Chondrocyte (in vitro differentiated cells): ENCODE measurements at regions not wholly inside any gene's neighbourhood (a gene's known extent, or its start where the extent isn't known, plus 50 kb on each side); places are given as distances from the start of the nearest gene placed in this dataset.

ENCODE experiments used
- DNase-seq: peaks from one replicate; pipeline ENCODE4 v3.0.0; 2021; ENCODE audit warnings: mixed read lengths, low spot score
- H3K27ac Mint-ChIP-seq: one replicate; pipeline ENCODE4 v1.8.0; 2021; ENCODE audit warnings: mild to moderate bottlenecking, moderate library complexity, mixed read lengths; ENCODE audit not compliant: unreplicated experiment
- H3K27me3 Mint-ChIP-seq: 2 replicates; pipeline ENCODE4 v1.8.0; 2021; ENCODE audit warnings: low read depth, mixed read lengths
- H3K36me3 Mint-ChIP-seq: 2 replicates; pipeline ENCODE4 v1.8.0; 2021; ENCODE audit warnings: low read depth, mixed read lengths
- H3K4me1 Mint-ChIP-seq: 2 replicates; pipeline ENCODE4 v1.8.0; 2021; ENCODE audit warnings: low read depth, mild to moderate bottlenecking, mixed read lengths
- H3K4me3 Mint-ChIP-seq: one replicate; pipeline ENCODE4 v1.8.0; 2021; ENCODE audit warnings: mild to moderate bottlenecking, moderate library complexity, mixed read lengths; ENCODE audit not compliant: unreplicated experiment
- H3K9me3 Mint-ChIP-seq: 2 replicates; pipeline ENCODE4 v1.8.0; 2021; ENCODE audit warnings: low read depth, mixed read lengths
- CTCF ChIP-seq: fragments of 200-600 bp; sonication (generic); IDR thresholded peaks from 2 replicates; pipeline ENCODE4 v1.5.0; 2021; ENCODE audit warnings: antibody characterized with exemption, mild to moderate bottlenecking, moderate library complexity

DNA sequence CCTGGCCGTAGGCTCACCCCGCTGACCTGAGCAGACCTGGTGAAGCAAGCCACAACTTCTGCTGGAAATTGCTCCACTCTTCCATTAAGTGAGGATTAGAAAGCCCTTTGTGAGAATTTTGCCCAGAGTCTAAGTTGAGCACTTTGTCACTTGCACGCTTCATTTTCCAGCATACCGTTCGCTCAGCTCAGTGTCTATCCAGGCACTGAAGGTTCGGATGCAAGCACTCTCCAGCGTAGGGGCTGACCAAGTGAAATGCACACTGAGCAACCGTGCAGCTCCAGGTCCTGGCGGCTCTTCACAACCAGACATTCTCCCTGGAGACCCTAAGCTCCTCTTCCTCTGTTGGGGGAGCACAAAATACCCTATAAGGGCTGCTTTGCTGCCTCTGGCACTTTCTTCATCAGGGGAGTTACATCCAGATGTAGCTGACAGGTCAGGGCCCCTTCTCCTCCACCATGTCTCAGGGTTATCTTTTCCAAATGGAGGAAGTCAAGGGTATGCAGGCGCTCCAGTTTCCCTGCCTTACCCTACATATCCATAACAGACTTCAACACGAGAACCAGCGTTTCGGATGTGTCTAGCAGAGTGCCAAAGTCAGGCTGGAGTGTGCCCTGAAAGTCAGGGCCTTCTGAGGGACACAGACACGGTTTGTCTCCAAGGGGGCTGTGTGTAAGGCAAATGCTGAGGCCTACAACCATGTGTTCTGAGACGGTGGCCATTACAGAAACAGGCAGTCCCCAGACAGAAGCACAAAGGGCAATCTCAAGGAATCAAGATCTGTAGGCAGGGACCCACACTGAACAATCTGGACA lies 146.7 kb upstream of the AFDN start:
- H3K36me3 Mint-ChIP-seq = peaks cover 1% of the 10 kb centered on the region
- H3K27me3 Mint-ChIP-seq = peaks cover 20% of the 10 kb centered on the region
- no peaks in the 10 kb centered on the region for H3K9me3 Mint-ChIP-seq
- H3K4me1 Mint-ChIP-seq = peaks cover 57% of the 10 kb centered on the region
- H3K27ac Mint-ChIP-seq = no peak overlapping the region
- no peak overlapping the region for H3K4me3 Mint-ChIP-seq
- no peak for TF ChIP-seq CTCF
- peak; percentile 24 for DNase-seq

- no peak overlapping the region for H3K4me3 Mint-ChIP-seq
- H3K36me3 Mint-ChIP-seq = peaks cover 1% of the 10 kb centered on the region
- no peak for TF ChIP-seq CTCF
- peaks cover 24% of the 10 kb centered on the region for H3K27me3 Mint-ChIP-seq
- peak; percentile 77 for DNase-seq
- no peaks in the 10 kb centered on the region for H3K9me3 Mint-ChIP-seq
- no peak overlapping the region for H3K27ac Mint-ChIP-seq
- peaks cover 57% of the 10 kb centered on the region for H3K4me1 Mint-ChIP-seq
These were observed 146.0 kb upstream of the AFDN start for GRCh38 chr6:167680605-167681149.

GRCh38 chr6:167682125-167682524 lies 144.6 kb upstream of the AFDN start:
- H3K27me3 Mint-ChIP-seq = peaks cover 26% of the 10 kb centered on the region
- no peaks in the 10 kb centered on the region for H3K9me3 Mint-ChIP-seq
- DNase-seq = peak; percentile 77
- no peak overlapping the region for H3K4me3 Mint-ChIP-seq
- peaks cover 1% of the 10 kb centered on the region for H3K36me3 Mint-ChIP-seq
- peaks cover 54% of the 10 kb centered on the region for H3K4me1 Mint-ChIP-seq
- H3K27ac Mint-ChIP-seq = peak overlapping the region; percentile 79
- no peak for TF ChIP-seq CTCF

DNA sequence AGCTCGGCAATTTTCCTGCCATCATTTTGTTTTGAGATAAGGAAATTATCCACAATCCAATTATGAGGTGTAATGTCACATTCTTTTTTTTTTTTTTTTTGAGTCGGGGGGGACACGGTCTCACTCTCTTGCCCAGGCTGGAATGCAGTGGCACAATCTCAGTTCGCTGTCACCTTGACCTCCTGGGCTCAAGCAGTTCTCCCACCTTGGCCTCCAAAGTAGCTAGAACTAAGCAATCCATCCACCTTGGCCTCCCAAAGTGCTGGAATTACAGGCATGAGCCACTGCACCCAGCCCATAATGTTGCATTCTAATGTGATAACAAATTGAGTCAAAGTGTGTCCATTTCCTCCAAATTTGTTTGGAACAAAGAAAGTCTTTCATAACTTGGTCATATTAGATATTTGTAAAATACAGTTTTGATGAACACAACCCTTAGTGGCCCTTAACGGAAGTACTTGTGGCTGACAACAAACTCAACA lies 144.1 kb upstream of the AFDN start:
- Mint-ChIP-seq H3K4me1 (peaks cover 52% of the 10 kb centered on the region), H3K4me3 (no peak overlapping the region), H3K27me3 (peaks cover 29% of the 10 kb centered on the region), H3K27ac (peak overlapping the region; percentile 89), H3K36me3 (peaks cover 1% of the 10 kb centered on the region), H3K9me3 (no peaks in the 10 kb centered on the region)
- TF ChIP-seq CTCF = no peak
- no peak for DNase-seq

DNA sequence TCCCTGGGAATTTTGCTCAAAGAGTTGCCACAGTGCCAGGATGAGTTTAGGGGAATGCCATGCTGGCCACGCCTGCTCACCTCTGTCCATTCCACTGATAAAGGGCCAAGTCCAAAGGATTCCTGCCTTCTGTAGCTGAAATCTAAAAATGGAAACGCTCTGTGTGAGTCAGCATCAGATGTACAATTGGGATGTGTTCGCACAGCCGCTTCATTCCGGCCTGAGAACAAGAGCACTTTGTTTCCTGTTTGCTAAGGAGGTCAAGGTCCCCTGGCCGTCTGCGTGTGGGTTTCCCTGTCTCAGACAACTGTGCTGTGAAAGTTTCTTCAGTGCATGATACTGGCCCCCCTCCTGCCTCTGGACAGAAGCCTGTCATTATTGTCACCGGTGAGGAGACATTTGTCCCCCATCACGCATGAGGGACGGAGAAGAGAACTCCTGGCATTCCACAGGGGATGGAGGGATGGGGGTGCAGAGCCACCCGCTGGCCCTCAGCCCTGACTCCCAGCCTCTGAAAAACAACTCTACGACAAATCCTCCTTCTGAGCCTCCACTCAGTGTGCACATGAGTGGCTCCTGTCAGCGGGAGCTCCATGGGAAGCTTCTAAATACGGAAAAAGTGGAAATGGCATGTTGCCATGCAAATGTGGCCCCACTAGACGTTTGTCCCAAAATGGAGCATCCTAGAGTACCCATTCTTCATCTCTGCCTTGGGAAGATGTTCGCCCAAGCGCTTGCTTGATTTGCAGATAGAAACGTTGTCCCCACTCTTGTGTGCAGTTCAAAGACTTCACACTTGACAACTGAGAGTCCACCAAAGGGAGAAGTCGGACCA lies 143.5 kb upstream of the AFDN start:
- Mint-ChIP-seq H3K27ac (peak overlapping the region; percentile 89), H3K4me1 (peaks cover 45% of the 10 kb centered on the region), H3K4me3 (peak overlapping the region; percentile 25), H3K27me3 (peaks cover 31% of the 10 kb centered on the region), H3K9me3 (no peaks in the 10 kb centered on the region), H3K36me3 (peaks cover 1% of the 10 kb centered on the region)
- peak; percentile 42 for DNase-seq
- TF ChIP-seq CTCF = no peak
